KBM-7 (cell line): ENCODE measurements at regions not wholly inside any gene's neighbourhood (a gene's known extent, or its start where the extent isn't known, plus 50 kb on each side); places are given as distances from the start of the nearest gene placed in this dataset.
"Not testable (repeated sequence)": the region's sequence is repeated elsewhere in the genome, so short reads cannot be mapped to it uniquely, and the experiment has no call there.

Source experiments
- DNase-seq: peaks from one replicate; pipeline ENCODE4 v3.0.0-alpha.2; 2015
- in situ Hi-C: fragments of 300-500 bp; cut with MboI; formaldehyde crosslinking; loops from 2 replicates; pipeline ENCODE4 v1.14.3; 2020; ENCODE audit warnings: low sequenced_read_pairs, low pct_unique_long_range_greater_than_20kb, mixed read lengths

- no peak for DNase-seq
- in situ Hi-C loops: no loop called here
Measured at GRCh38 chr6:90885611-90886056, 298.8 kb upstream of the MAP3K7 start.

- in situ Hi-C loops, DNase-seq: not testable (repeated sequence)
Measured at GRCh38 chr6:90885137-90885536, 298.3 kb upstream of the MAP3K7 start.

DNA sequence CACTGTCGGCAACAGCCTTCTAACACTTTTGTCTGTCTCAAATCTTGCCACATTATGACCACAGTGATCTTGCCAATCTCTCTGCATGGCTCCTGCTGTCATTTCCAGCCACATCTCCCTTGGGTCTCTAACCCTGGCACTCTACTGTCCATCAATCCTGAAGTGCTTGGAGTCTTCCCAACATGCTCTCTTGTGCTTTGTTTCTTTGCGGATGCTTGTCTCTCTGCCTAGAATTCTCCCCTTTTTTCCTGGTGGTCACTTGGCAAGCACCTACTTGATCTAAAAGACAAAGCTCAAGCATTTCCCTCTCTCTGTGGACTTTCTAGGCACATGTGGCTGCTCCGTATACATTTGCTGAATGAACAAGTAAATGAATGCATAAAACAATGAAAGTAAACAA is 290.7 kb upstream of the MAP3K7 start:
- DNase-seq: no peak
- in situ Hi-C loops: no loop called here

GRCh38 chr6:90874931-90875330 is 288.1 kb upstream of the MAP3K7 start:
- DNase-seq: no peak
- in situ Hi-C loops: no loop called here

GRCh38 chr6:90872981-90873380 is 286.1 kb upstream of the MAP3K7 start:
- no peak for DNase-seq
- in situ Hi-C loops: no loop called here

DNA sequence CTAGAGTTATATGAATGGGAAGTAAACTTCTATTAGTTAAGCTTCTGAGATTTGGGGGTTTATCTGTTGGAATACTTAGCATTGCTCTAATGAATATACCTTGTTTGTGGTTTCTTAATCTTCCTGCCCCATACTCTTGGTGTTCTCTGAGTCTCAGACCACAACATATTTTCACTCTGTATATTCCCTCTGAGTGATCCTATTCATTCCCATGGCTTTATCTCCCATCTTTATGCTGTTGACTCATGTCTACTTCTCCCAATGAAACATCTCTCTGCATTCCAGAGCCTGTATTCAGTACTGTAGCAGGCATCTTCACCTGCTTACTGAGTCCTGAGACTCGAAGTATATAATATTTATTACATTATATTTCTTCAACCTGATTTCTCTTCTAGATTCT is 283.7 kb upstream of the MAP3K7 start:
- no peak for DNase-seq
- in situ Hi-C loops: no loop called here

GRCh38 chr6:90868656-90869055 is 281.8 kb upstream of the MAP3K7 start:
- no peak for DNase-seq
- in situ Hi-C loops: no loop called here

DNA sequence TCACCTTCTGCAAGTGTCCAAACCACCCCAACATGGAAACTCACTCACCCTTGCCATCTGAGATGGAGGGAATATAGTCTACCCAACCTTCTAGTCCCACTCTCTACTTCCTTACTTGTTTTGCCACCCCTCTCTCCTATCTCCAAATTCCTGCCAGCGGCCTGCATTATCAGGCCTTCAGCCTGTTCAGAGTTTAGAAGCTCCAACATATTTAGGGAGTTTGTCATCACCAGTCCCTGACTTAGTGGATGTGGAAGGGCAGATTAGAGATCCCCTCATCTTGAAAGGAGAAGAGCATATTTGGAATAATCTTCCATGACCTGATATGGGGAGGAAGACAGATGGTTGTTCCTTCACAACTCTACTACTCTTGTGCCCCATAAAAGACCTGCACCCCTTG is 281.4 kb upstream of the MAP3K7 start:
- no peak for DNase-seq

DNA sequence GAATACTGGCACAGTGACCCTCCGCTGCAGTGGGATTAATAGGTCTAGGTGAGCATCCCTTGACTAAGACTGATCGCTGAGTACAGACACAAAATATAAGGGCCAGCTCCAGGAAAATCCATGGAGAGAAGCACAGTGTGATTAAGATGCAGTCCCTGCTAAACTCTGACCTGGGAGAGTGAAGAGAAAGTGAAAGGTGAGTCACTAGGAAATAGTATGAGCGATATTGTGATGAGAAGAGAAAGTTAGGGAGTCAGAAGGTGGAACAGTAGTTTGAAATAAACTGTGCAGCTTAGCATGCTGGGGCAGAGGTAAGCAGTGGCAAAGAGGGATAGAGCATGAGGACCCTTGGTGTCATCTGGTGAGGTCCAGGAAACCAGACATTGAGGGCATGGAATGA is 278.6 kb upstream of the MAP3K7 start:
- in situ Hi-C loops: no loop called here
- no peak for DNase-seq

More for the DNA sequence above, 281.4 kb upstream of the MAP3K7 start:
- in situ Hi-C loops: no loop called here

GRCh38 chr6:90863043-90863442 is 276.2 kb upstream of the MAP3K7 start:
- in situ Hi-C loops: no loop called here
- DNase-seq: no peak

- peak; percentile 21 for DNase-seq
- in situ Hi-C loops: no loop called here
Measured at GRCh38 chr6:90860822-90861601, 274.1 kb upstream of the MAP3K7 start.

GRCh38 chr6:90859612-90860011 is 272.7 kb upstream of the MAP3K7 start:
- DNase-seq: no peak

GRCh38 chr6:90859056-90859455 is 272.2 kb upstream of the MAP3K7 start:
- in situ Hi-C loops: no loop called here
- DNase-seq: no peak

More at GRCh38 chr6:90859612-90860011, 272.7 kb upstream of the MAP3K7 start:
- in situ Hi-C loops: no loop called here

DNA sequence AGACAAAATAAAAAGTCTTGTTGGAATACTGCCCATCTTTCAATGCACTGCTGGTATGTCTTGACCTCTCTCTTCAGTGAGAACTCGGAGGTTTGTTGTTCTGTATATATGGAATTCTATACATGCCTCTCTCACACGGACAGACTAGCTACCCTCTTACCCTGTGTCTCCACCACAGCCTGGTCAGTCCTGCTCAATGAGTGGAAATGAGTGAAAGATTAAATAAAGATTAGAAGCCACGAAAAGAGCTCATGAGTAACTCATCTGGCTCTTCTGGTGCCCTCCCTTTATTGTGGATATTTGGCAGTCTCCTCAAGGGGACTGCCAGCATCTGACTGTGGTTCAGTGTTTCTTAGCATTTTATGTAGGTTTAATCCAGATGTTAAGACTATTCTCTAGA is 262.8 kb upstream of the MAP3K7 start:
- in situ Hi-C loops: no loop called here

GRCh38 chr6:90846824-90847223 is 260.0 kb upstream of the MAP3K7 start:
- in situ Hi-C loops: no loop called here
- DNase-seq: no peak

More for the DNA sequence above, 262.8 kb upstream of the MAP3K7 start:
- no peak for DNase-seq

- in situ Hi-C loops: no loop called here
- DNase-seq: no peak
Measured at GRCh38 chr6:90835596-90836212, 248.8 kb upstream of the MAP3K7 start.

GRCh38 chr6:90829311-90829710 is 242.4 kb upstream of the MAP3K7 start:
- no peak for DNase-seq
- in situ Hi-C loops: no loop called here

- in situ Hi-C loops: no loop called here
- no peak for DNase-seq
Measured at GRCh38 chr6:90820436-90820835, 233.6 kb upstream of the MAP3K7 start.

GRCh38 chr6:90819483-90819882 is 232.6 kb upstream of the MAP3K7 start:
- in situ Hi-C loops: no loop called here
- no peak for DNase-seq

DNA sequence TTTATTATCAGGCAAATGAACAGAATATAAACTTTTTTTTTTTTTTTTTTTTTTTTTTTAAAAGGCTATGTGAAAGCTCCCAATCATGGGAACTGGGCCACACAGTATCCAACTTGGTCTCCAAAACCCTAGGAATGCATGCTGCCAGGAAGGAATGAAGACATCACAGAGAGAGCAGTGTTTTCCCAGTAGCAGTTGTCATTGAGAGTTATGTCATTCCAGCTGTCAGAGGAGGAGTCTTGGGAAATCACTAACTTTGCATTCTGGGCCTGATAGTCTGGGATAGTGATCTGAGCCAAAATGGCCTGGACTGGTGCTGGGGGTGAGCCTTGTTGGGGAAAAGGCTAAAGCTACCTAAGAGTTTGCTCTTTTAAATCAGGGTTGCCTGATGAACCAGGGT is 231.3 kb upstream of the MAP3K7 start:
- in situ Hi-C loops: no loop called here
- no peak for DNase-seq

DNA sequence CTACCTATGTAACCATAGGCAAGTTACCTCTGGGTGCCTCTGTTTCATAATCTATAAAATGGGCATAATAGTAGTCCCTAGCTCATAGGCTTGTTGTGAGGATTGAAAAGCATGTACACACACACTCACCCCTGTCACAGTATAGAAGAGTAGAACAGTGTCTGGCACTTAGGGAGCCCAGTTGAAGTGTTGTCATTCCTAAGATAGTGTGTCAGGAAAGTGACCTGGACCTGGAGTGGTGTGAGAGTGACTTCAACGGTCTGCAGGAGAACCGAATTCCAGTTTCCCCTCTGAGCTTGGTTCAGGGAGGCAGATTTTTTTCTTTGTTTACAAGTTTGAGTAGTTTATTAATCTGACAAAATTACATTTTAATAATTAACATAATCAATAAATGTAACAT is 229.9 kb upstream of the MAP3K7 start:
- in situ Hi-C loops: no loop called here
- no peak for DNase-seq
